ENCODE measurements at regions not wholly inside any gene's neighbourhood (a gene's known extent, or its start where the extent isn't known, plus 50 kb on each side); places are given as distances from the start of the nearest gene placed in this dataset.

DNA sequence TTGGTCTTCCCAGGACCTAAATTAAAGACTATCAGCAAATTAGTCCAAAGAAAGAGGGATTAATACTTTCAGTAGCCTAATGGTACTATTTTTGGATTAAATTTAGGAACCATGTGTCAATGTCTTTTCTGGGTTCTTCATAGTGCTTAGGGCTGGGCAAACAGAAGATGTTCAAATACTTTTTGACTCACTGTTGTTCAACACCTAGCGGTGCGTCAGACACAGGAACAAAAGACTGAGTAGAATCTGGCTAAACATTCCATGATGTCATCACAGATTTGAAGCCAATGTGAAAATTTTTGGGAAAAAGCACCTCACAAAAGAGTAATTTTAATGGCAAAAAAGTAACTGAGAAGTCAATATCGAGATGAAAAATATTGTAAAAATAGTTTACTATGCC lies 544.4 kb downstream of the EFNA5 start:
- no peaks in the 10 kb centered on the region for H3K9me3 ChIP-seq (ENCODE audit: control insufficient read depth, insufficient read depth, low read length)
- TF ChIP-seq, protein P1, sequence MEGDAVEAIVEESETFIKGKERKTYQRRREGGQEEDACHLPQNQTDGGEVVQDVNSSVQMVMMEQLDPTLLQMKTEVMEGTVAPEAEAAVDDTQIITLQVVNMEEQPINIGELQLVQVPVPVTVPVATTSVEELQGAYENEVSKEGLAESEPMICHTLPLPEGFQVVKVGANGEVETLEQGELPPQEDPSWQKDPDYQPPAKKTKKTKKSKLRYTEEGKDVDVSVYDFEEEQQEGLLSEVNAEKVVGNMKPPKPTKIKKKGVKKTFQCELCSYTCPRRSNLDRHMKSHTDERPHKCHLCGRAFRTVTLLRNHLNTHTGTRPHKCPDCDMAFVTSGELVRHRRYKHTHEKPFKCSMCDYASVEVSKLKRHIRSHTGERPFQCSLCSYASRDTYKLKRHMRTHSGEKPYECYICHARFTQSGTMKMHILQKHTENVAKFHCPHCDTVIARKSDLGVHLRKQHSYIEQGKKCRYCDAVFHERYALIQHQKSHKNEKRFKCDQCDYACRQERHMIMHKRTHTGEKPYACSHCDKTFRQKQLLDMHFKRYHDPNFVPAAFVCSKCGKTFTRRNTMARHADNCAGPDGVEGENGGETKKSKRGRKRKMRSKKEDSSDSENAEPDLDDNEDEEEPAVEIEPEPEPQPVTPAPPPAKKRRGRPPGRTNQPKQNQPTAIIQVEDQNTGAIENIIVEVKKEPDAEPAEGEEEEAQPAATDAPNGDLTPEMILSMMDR (IDR thresholded peaks at IDR 0.05; ENCODE audit: low read depth, low read length) = no peak

DNA sequence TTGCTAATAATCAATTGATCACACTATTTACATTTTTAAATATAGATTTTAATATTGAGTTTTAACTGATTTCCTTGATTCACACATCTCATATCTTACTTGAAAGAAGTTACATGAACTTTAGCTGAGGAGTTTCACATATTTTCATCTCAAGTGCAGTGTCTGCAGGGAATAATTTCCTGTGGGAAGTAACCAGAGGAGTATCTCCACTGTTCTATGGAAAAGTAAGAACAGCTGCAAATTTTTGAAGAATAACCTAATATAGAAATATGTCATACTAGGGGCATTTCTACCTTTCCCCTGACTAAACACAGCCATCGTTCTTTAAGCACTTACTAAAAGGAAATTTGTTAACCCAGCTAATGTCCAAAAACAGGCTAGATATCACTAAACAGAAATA lies 546.4 kb downstream of the EFNA5 start:
- Histone ChIP-seq H3K27me3 (ENCODE audit: control insufficient read depth, insufficient read depth, low read length) (no peaks in the 10 kb centered on the region), H3K27ac (ENCODE audit: low read depth, low read length) (no peak overlapping the region), H3K9me3 (ENCODE audit: control insufficient read depth, insufficient read depth, low read length) (no peaks in the 10 kb centered on the region), H3K4me3 (ENCODE audit: low read depth, low read length) (no peak overlapping the region)
- ChIA-PET POLR2A (no interaction called here), CTCF (no interaction called here)
- TF ChIP-seq, protein P1 (IDR thresholded peaks at IDR 0.05; ENCODE audit: low read depth, low read length) = no peak
- DNase-seq (ENCODE audit: low read depth, low spot score) = no peak

More for the DNA sequence above, 544.4 kb downstream of the EFNA5 start:
- Histone ChIP-seq H3K4me3 (ENCODE audit: low read depth, low read length) (no peak overlapping the region), H3K27ac (ENCODE audit: low read depth, low read length) (no peak overlapping the region), H3K27me3 (ENCODE audit: control insufficient read depth, insufficient read depth, low read length) (no peaks in the 10 kb centered on the region)
- no peak for DNase-seq (ENCODE audit: low read depth, low spot score)
- CTCF ChIA-PET = no interaction called here
- POLR2A ChIA-PET = no interaction called here

DNA sequence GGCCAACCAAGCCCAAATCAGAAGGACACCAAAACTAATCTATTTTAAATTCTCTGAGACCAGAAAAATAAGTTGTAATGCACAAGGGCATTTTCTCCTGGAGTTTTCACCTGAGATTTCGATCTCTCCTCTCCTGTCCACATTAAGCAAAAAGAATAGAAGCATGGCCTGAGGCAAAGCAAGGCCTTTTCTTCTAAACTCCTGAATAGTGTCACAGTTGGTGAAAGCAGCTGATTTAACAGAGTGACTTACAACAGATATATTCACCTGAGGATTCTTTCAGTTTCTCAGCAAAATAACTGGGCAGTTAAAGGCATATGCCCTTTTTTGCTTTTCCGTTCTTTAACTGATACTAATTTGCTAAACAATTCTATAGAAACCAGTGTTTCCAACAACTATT lies 547.7 kb downstream of the EFNA5 start:
- Histone ChIP-seq H3K27me3 (ENCODE audit: control insufficient read depth, insufficient read depth, low read length) (no peaks in the 10 kb centered on the region), H3K4me3 (ENCODE audit: low read depth, low read length) (no peak overlapping the region), H3K9me3 (ENCODE audit: control insufficient read depth, insufficient read depth, low read length) (no peaks in the 10 kb centered on the region), H3K27ac (ENCODE audit: low read depth, low read length) (no peak overlapping the region)
- ChIA-PET CTCF (interaction anchor here (1.0 kb wide), 1 partner anchor 449 kb away, joined by 4 read pairs; no protein-coding TSS in a partner anchor), POLR2A (no interaction called here)
- TF ChIP-seq, protein P1 (IDR thresholded peaks at IDR 0.05; ENCODE audit: low read depth, low read length) = no peak
- no peak for DNase-seq (ENCODE audit: low read depth, low spot score)

DNA sequence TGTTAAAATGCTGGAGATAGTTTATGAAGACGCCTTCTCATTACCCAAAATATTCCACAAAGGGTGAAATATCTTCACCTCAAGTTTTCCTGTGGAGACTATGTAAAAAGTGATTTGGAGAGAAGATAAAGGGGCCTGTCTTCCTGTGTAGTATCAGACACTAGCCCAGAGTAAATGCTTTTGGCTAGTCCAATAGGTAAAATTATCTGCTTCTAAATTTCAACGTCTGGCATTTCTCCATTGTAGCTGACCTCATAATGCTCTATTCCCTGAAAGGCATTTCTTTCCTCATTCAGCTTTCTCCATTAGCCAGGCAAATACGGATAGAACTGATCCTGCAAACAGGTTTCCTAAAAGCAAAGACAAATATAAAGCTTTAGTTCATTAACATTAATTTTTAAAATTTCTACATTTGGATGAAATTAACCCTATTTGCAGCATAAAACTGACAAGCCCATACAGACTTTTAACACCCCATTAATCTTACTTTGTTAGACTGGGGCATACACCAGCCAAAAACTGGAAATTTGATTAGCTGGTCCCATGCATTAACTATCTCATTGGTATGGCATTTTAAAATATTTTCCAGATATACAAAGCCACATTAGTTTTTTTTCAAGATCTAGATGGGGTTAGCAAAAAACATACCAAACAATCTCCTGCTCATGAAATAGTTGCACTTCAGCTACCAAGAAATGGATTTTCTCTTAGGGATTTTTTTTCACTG lies 548.8 kb downstream of the EFNA5 start:
- Histone ChIP-seq H3K27me3 (ENCODE audit: control insufficient read depth, insufficient read depth, low read length) (no peaks in the 10 kb centered on the region), H3K4me3 (ENCODE audit: low read depth, low read length) (no peak overlapping the region), H3K27ac (ENCODE audit: low read depth, low read length) (no peak overlapping the region), H3K9me3 (ENCODE audit: control insufficient read depth, insufficient read depth, low read length) (no peaks in the 10 kb centered on the region)
- ChIA-PET CTCF (interaction anchor here (1.0 kb wide), 1 partner anchor 450 kb away, joined by 4 read pairs; no protein-coding TSS in a partner anchor), POLR2A (no interaction called here)
- DNase-seq (ENCODE audit: low read depth, low spot score) = no peak
- TF ChIP-seq, protein P1 (IDR thresholded peaks at IDR 0.05; ENCODE audit: low read depth, low read length) = no peak

DNA sequence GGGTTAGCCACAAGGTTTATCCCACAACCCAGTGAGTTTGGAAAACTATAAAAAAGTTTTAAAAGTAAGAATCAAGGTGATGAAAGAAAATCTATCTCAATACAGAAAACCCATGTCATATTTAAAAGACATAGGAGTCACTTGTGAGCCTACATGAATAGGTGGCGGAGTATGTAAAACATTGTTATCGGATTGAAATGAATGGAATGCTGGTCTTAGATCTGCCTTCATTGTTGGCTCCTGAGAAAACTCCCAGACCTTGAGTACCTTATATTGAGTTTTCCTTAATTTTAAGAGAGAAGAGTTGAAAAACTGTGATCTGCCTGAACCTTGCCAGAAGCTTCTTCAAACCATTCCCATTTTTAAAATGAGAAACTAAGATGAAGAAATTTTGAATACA lies 551.1 kb downstream of the EFNA5 start:
- H3K9me3 ChIP-seq (ENCODE audit: control insufficient read depth, insufficient read depth, low read length) = no peaks in the 10 kb centered on the region
- H3K27me3 ChIP-seq (ENCODE audit: control insufficient read depth, insufficient read depth, low read length) = no peaks in the 10 kb centered on the region
- no peak overlapping the region for H3K4me3 ChIP-seq (ENCODE audit: low read depth, low read length)
- no peak overlapping the region for H3K27ac ChIP-seq (ENCODE audit: low read depth, low read length)
- DNase-seq (ENCODE audit: low read depth, low spot score) = no peak
- CTCF ChIA-PET = no interaction called here
- TF ChIP-seq, protein P1 (IDR thresholded peaks at IDR 0.05; ENCODE audit: low read depth, low read length) = no peak
- POLR2A ChIA-PET = no interaction called here
